GM23248 (cell line): ENCODE measurements at regions not wholly inside any gene's neighbourhood (a gene's known extent, or its start where the extent isn't known, plus 50 kb on each side); places are given as distances from the start of the nearest gene placed in this dataset.

Source experiments
- EZH2 ChIP-seq: fragments of 200-600 bp; sonication (generic); IDR thresholded peaks from 2 replicates; pipeline ENCODE4 v1.6.1; 2018; ENCODE audit warnings: antibody characterized with exemption, mild to moderate bottlenecking; ENCODE audit not compliant: insufficient read depth, poor library complexity, severe bottlenecking
- EZH2phosphoT487 ChIP-seq: fragments of 200-600 bp; sonication (generic); IDR thresholded peaks from 2 replicates; pipeline ENCODE4 v1.6.1; 2018; ENCODE audit warnings: antibody characterized with exemption, moderate library complexity, mild to moderate bottlenecking, low read depth; ENCODE audit not compliant: insufficient read depth

DNA sequence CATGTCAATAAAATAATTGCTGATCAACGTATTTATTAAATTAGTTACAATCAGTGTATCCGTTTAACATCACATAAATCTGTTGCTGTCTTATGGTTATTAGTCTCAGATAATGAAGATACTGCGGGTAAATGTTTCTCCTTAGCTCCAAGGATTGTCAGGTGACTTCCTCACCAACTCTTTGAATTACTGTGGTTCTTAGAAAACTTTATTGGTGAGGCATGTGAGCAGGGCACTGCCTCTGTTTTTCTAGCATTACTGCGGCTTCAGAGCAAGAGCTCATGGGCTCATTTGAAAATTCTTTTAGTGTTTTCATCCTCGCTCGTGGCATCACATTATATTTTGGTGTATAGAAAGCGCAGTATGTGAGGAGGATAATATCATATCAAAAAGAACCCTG, 555.9 kb downstream of the LMO4 start:
- no peak for TF ChIP-seq EZH2phosphoT487
- no peak for TF ChIP-seq EZH2
